Upper lobe of right lung (tissue), 1 donor: ENCODE measurements at regions not wholly inside any gene's neighbourhood (a gene's known extent, or its start where the extent isn't known, plus 50 kb on each side); places are given as distances from the start of the nearest gene placed in this dataset.

Experiments used
- ATAC-seq: fragments of 200-7000 bp; cut with Tn5 transposase; one replicate; pipeline ENCODE4 v1.9.1; 2020; ENCODE audit warnings: mild to moderate bottlenecking, moderate library complexity
- DNase-seq: peaks from one replicate; pipeline ENCODE4 v3.0.0-alpha.2; 2020
- H3K27ac ChIP-seq: fragments of 200-600 bp; one replicate; pipeline ENCODE4 v1.8.0; 2022
- H3K27me3 ChIP-seq: fragments of 200-600 bp; one replicate; pipeline ENCODE4 v1.8.0; 2022; ENCODE audit warnings: mild to moderate bottlenecking
- H3K36me3 ChIP-seq: fragments of 200-600 bp; one replicate; pipeline ENCODE4 v1.8.0; 2022
- H3K4me1 ChIP-seq: fragments of 200-600 bp; one replicate; pipeline ENCODE4 v1.8.0; 2022
- H3K4me3 ChIP-seq: fragments of 200-600 bp; one replicate; pipeline ENCODE4 v1.8.0; 2022; ENCODE audit warnings: mild to moderate bottlenecking
- H3K9me3 ChIP-seq: fragments of 200-600 bp; one replicate; pipeline ENCODE4 v1.8.0; 2022
- CTCF ChIP-seq: fragments of 200-600 bp; IDR thresholded peaks from one replicate; pipeline ENCODE4 v1.8.0; 2022; ENCODE audit warnings: antibody characterized with exemption
- intact Hi-C: fragments of 100-400 bp; cut with DNase I; formaldehyde crosslinking; loops from one replicate; pipeline ENCODE4 v1.11.0; 2022
- donor health status: DM: no; HTN: yes; CAD: no; lungs with severe emphysema.

GRCh38 chr5:112025757-112026156 lies 268.8 kb upstream of the NREP start:
- ATAC-seq (no peak), DNase-seq (no peak)

GRCh38 chr5:112024769-112025168 lies 267.8 kb upstream of the NREP start:
- H3K36me3 ChIP-seq = no peaks in the 10 kb centered on the region
- TF ChIP-seq CTCF = no peak
- H3K9me3 ChIP-seq = no peaks in the 10 kb centered on the region
- no peak overlapping the region for H3K27ac ChIP-seq
- H3K4me1 ChIP-seq = no peaks in the 10 kb centered on the region
- DNase-seq (no peak), ATAC-seq (no peak)
- no peak overlapping the region for H3K4me3 ChIP-seq
- intact Hi-C loops = no loop called here
- no peaks in the 10 kb centered on the region for H3K27me3 ChIP-seq

More at GRCh38 chr5:112025757-112026156, 268.8 kb upstream of the NREP start:
- Histone ChIP-seq H3K4me1 (no peaks in the 10 kb centered on the region), H3K36me3 (no peaks in the 10 kb centered on the region), H3K9me3 (no peaks in the 10 kb centered on the region), H3K27me3 (no peaks in the 10 kb centered on the region), H3K27ac (no peak overlapping the region), H3K4me3 (no peak overlapping the region)
- no peak for TF ChIP-seq CTCF
- intact Hi-C loops = no loop called here

- intact Hi-C loops = no loop called here
- H3K4me3 ChIP-seq = no peak overlapping the region
- no peak for TF ChIP-seq CTCF
- no peak overlapping the region for H3K27ac ChIP-seq
- H3K9me3 ChIP-seq = no peaks in the 10 kb centered on the region
- no peaks in the 10 kb centered on the region for H3K27me3 ChIP-seq
- DNase-seq (no peak), ATAC-seq (no peak)
- H3K36me3 ChIP-seq = no peaks in the 10 kb centered on the region
- H3K4me1 ChIP-seq = no peaks in the 10 kb centered on the region
Measured at GRCh38 chr5:112024221-112024620, 267.2 kb upstream of the NREP start.

GRCh38 chr5:112023766-112024165 lies 266.8 kb upstream of the NREP start:
- H3K4me1 ChIP-seq = no peaks in the 10 kb centered on the region
- intact Hi-C loops = no loop called here

GRCh38 chr5:112018846-112019245 lies 261.9 kb upstream of the NREP start:
- Histone ChIP-seq H3K27me3 (no peaks in the 10 kb centered on the region), H3K27ac (no peak overlapping the region), H3K4me3 (no peak overlapping the region), H3K9me3 (no peaks in the 10 kb centered on the region), H3K36me3 (no peaks in the 10 kb centered on the region), H3K4me1 (no peaks in the 10 kb centered on the region)
- no peak for TF ChIP-seq CTCF
- ATAC-seq = no peak
- intact Hi-C loops = no loop called here
- no peak for DNase-seq

More at GRCh38 chr5:112023766-112024165, 266.8 kb upstream of the NREP start:
- Histone ChIP-seq H3K9me3 (no peaks in the 10 kb centered on the region), H3K36me3 (no peaks in the 10 kb centered on the region), H3K4me3 (no peak overlapping the region), H3K27ac (no peak overlapping the region), H3K27me3 (no peaks in the 10 kb centered on the region)
- DNase-seq (no peak), ATAC-seq (no peak)
- no peak for TF ChIP-seq CTCF

GRCh38 chr5:112016980-112017379 lies 260.0 kb upstream of the NREP start:
- Histone ChIP-seq H3K4me3 (no peak overlapping the region), H3K36me3 (no peaks in the 10 kb centered on the region), H3K27me3 (no peaks in the 10 kb centered on the region), H3K27ac (no peak overlapping the region), H3K4me1 (no peaks in the 10 kb centered on the region), H3K9me3 (no peaks in the 10 kb centered on the region)
- TF ChIP-seq CTCF = no peak
- DNase-seq = no peak
- intact Hi-C loops = no loop called here
- ATAC-seq = no peak
